Cardiac muscle cell (in vitro differentiated cells and primary cell): ENCODE measurements at regions not wholly inside any gene's neighbourhood (a gene's known extent, or its start where the extent isn't known, plus 50 kb on each side); places are given as distances from the start of the nearest gene placed in this dataset.

ENCODE experiments used
- DNase-seq, 2 donors: peaks; one replicate each; pipeline versions ENCODE4 v3.0.0 to v3.0.0-alpha.2; 2010 to 2017; ENCODE audit warnings: low read depth in 1 of 2, low spot score in 1 of 2
- H3K27ac ChIP-seq: fragments of 200-600 bp; sonication (generic); 2 replicates; pipeline ENCODE4 v1.5.1; 2016
- H3K27me3 ChIP-seq: fragments of 200-600 bp; sonication (generic); 2 replicates; pipeline ENCODE4 v1.6.0; 2016; ENCODE audit warnings: control low read depth
- H3K36me3 ChIP-seq: fragments of 200-600 bp; sonication (generic); 2 replicates; pipeline ENCODE4 v1.5.1; 2016; ENCODE audit warnings: control low read depth
- H3K4me1 ChIP-seq: fragments of 200-600 bp; sonication (generic); 2 replicates; pipeline ENCODE4 v1.8.1; 2017; ENCODE audit warnings: low read depth, mild to moderate bottlenecking, mixed run types
- H3K4me3 ChIP-seq: fragments of 200-600 bp; sonication (generic); 2 replicates; pipeline ENCODE4 v1.5.1; 2016; ENCODE audit warnings: mild to moderate bottlenecking
- H3K9me3 ChIP-seq: fragments of 200-600 bp; sonication (generic); 2 replicates; pipeline ENCODE4 v1.5.1; 2017; ENCODE audit warnings: low read depth, mild to moderate bottlenecking, control low read depth
- TF ChIP-seq, protein P1 (sequence below): IDR thresholded peaks from 2 replicates; pipeline ENCODE4 v1.5.1; 2012; ENCODE audit warnings: low read depth, mild to moderate bottlenecking, low read length

DNA sequence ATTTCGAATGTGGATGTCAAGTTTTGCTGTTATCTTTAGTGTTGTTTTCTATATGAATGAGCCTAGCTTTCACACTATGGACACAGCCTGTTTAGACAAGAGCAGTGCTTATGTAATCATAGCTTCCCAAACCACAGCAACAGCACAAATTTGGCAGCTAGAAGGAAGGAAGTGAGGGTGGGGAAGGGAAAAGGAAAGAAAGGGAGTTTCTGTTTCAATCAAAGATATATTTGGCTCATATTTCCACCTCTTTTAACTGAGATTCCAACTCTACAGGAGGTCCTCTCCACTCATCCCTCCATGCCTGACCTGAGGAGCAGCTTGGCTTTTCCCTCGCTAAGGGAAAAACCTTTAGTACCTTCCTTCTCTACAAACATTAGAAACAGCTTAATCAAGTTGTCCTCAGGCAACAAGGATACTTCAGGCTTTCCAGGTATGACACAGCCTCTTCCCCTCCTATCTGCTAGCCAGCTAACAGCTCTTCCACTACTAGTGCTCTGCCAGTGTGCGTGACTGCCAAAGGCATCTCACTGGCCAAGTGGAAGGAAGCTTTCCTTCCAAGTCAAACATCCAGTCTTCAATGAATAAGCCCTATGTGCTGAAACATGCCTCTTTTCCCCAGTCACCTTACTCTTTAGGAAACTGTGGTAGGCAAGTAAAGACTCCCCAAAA, 268.6 kb upstream of the PTGER4 start:
- Histone ChIP-seq H3K27me3 (no peaks in the 10 kb centered on the region), H3K27ac (no peak overlapping the region), H3K4me1 (no peaks in the 10 kb centered on the region), H3K4me3 (no peak overlapping the region), H3K36me3 (no peaks in the 10 kb centered on the region), H3K9me3 (no peaks in the 10 kb centered on the region)
- DNase-seq: peak in 1 of 2 donors; percentile 84
- TF ChIP-seq, protein P1, sequence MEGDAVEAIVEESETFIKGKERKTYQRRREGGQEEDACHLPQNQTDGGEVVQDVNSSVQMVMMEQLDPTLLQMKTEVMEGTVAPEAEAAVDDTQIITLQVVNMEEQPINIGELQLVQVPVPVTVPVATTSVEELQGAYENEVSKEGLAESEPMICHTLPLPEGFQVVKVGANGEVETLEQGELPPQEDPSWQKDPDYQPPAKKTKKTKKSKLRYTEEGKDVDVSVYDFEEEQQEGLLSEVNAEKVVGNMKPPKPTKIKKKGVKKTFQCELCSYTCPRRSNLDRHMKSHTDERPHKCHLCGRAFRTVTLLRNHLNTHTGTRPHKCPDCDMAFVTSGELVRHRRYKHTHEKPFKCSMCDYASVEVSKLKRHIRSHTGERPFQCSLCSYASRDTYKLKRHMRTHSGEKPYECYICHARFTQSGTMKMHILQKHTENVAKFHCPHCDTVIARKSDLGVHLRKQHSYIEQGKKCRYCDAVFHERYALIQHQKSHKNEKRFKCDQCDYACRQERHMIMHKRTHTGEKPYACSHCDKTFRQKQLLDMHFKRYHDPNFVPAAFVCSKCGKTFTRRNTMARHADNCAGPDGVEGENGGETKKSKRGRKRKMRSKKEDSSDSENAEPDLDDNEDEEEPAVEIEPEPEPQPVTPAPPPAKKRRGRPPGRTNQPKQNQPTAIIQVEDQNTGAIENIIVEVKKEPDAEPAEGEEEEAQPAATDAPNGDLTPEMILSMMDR: no peak

DNA sequence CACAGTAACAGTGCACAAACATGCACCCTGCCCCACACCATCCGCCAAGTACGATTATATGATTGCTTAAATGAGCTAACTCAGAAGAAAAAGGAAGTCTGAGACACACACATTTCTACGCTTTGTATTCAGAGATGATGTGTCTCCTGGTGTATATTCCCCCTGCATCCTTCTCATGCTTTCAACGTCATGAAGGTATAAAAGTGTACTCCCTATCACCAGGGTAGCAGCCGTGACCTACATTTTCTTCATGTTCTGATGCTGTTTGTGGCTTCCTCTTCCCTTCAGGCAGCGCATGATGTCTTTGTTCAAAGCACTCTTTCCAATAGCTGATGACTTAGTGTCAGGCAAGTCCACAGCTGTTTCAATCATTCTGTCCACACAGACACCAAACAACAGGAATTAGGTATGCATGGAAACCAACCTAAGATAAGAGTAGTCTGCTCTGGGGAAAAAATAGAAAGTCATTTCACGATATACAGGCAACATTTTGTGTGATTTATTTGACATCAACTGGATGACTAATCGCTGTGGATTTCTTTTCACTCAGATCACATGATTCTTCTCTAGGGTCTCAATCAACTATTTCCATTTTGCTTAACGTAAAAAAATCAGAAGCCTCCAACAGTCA, 269.4 kb upstream of the PTGER4 start:
- Histone ChIP-seq H3K9me3 (no peaks in the 10 kb centered on the region), H3K27ac (no peak overlapping the region), H3K36me3 (no peaks in the 10 kb centered on the region), H3K27me3 (no peaks in the 10 kb centered on the region), H3K4me1 (no peaks in the 10 kb centered on the region), H3K4me3 (no peak overlapping the region)
- DNase-seq: peak in 1 of 2 donors; percentile 84
- TF ChIP-seq, protein P1: no peak

DNA sequence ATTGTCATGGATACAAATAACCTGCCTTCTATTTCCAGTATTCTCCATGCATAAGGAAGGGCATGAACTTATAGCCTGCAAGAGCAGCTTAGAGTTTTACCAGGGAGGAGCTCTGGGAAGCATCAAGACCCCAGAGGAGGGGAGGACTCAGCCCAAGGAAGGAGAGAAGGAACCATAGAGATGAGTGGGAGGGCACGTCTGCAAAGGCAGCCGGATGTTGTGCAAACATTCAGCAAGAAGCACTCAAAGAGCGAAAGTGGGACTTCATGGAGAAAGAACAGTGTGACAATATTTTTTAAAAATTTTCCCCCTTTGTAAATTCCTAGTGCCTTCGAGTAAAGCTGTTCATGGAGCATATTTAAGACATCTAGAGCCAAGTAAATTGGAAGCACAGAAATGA, 270.1 kb upstream of the PTGER4 start:
- no peaks in the 10 kb centered on the region for H3K27me3 ChIP-seq
- no peaks in the 10 kb centered on the region for H3K9me3 ChIP-seq
- TF ChIP-seq, protein P1: no peak
- no peak overlapping the region for H3K4me3 ChIP-seq
- no peaks in the 10 kb centered on the region for H3K4me1 ChIP-seq
- no peaks in the 10 kb centered on the region for H3K36me3 ChIP-seq
- peak in 1 of 2 donors; percentile 27 for DNase-seq
- H3K27ac ChIP-seq: no peak overlapping the region

DNA sequence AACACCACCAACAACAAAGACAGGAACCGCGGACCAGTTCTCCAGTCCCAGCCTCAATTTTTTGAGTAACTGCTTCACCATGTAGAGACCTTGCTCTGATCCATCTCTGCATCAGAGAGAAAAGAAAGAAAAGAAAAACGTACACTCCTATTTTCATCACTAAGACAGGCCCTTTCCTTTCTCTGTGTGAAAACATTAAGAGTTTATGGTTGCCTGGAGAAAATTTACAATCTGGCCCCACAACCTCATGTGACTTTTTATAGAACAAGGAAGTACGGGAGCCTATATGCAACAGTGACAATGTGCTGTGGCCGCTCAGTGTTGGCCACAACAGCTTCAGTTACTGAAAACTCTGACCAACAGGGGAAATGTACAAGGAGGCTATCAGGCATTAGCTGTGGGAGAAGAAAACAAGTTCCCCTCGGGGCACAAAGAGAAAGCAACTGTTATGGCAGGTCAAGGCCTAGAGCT, 272.9 kb upstream of the PTGER4 start:
- H3K4me1 ChIP-seq: no peaks in the 10 kb centered on the region
- no peaks in the 10 kb centered on the region for H3K36me3 ChIP-seq
- H3K27me3 ChIP-seq: no peaks in the 10 kb centered on the region
- H3K4me3 ChIP-seq: no peak overlapping the region
- TF ChIP-seq, protein P1: no peak
- H3K27ac ChIP-seq: no peak overlapping the region
- DNase-seq: no peak
- H3K9me3 ChIP-seq: no peaks in the 10 kb centered on the region

DNA sequence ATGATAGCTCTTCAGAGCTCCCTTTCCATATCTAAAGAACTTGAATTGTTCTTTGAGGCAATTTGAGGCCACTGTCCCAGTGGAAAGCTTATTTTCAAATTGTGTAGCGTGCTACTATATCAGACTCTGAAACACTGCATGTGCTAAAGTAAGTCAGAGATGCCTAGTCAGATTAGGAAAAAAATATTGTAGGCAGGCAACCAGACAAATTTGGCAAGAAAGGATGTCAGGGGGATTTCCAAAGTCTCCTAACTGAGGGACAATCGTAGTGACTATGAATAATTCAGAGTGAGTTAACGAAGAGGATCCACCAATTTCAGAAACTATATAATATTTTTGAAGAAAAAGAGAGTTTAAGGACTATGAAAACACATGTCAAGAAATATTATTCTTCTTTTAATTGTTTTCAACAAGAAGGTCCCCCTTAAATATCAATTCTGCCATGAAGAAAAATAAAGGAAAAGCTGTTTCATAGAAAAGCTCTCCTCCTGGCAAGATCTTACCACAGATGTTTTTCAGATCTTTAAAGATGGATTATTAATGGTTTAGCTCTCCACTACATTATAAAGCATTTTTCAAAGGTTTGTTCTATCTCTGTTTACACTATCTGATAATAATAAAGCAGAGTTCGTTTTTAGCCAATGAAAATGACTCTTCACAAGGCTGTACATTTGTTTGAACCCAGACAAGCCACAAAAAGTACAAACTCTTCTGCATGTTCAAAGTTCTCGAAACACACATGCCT, 273.5 kb upstream of the PTGER4 start:
- Histone ChIP-seq H3K9me3 (no peaks in the 10 kb centered on the region), H3K27me3 (no peaks in the 10 kb centered on the region), H3K36me3 (no peaks in the 10 kb centered on the region), H3K27ac (no peak overlapping the region), H3K4me1 (no peaks in the 10 kb centered on the region), H3K4me3 (no peak overlapping the region)
- no peak for DNase-seq
- TF ChIP-seq, protein P1: no peak
